Endothelial cell (in vitro differentiated cells): ENCODE measurements at regions not wholly inside any gene's neighbourhood (a gene's known extent, or its start where the extent isn't known, plus 50 kb on each side); places are given as distances from the start of the nearest gene placed in this dataset.

ENCODE experiments used
- DNase-seq: peaks from one replicate; pipeline ENCODE4 v3.0.0; 2021; ENCODE audit warnings: low spot score
- H3K27ac Mint-ChIP-seq: one replicate; pipeline ENCODE4 v1.8.0; 2021; ENCODE audit warnings: mixed read lengths, inconsistent platforms; ENCODE audit not compliant: unreplicated experiment
- H3K27me3 Mint-ChIP-seq: one replicate; pipeline ENCODE4 v1.8.0; 2021; ENCODE audit warnings: mild to moderate bottlenecking, moderate library complexity, mixed read lengths, inconsistent platforms; ENCODE audit not compliant: unreplicated experiment
- H3K36me3 Mint-ChIP-seq: one replicate; pipeline ENCODE4 v1.8.0; 2021; ENCODE audit warnings: mild to moderate bottlenecking, low read depth, mixed read lengths, inconsistent platforms; ENCODE audit not compliant: unreplicated experiment
- H3K4me1 Mint-ChIP-seq: one replicate; pipeline ENCODE4 v1.8.0; 2021; ENCODE audit warnings: mild to moderate bottlenecking, mixed read lengths, inconsistent platforms; ENCODE audit not compliant: unreplicated experiment
- H3K4me3 Mint-ChIP-seq: one replicate; pipeline ENCODE4 v1.8.0; 2021; ENCODE audit warnings: mild to moderate bottlenecking, mixed read lengths, inconsistent platforms; ENCODE audit not compliant: unreplicated experiment
- H3K9me3 Mint-ChIP-seq: one replicate; pipeline ENCODE4 v1.8.0; 2021; ENCODE audit warnings: mixed read lengths, inconsistent platforms; ENCODE audit not compliant: unreplicated experiment
- TF ChIP-seq, protein P1 (sequence below): fragments of 200-600 bp; sonication (generic); IDR thresholded peaks from one replicate; pipeline ENCODE4 v1.5.0; 2021; ENCODE audit warnings: antibody characterized with exemption; ENCODE audit not compliant: unreplicated experiment

GRCh38 chr7:85328456-85328998 is 141.7 kb upstream of the SEMA3D start:
- H3K36me3 Mint-ChIP-seq = no peaks in the 10 kb centered on the region
- no peaks in the 10 kb centered on the region for H3K9me3 Mint-ChIP-seq
- H3K4me3 Mint-ChIP-seq = no peak overlapping the region
- no peak overlapping the region for H3K27ac Mint-ChIP-seq
- H3K27me3 Mint-ChIP-seq = no peaks in the 10 kb centered on the region
- H3K4me1 Mint-ChIP-seq = no peaks in the 10 kb centered on the region
- TF ChIP-seq, protein P1, sequence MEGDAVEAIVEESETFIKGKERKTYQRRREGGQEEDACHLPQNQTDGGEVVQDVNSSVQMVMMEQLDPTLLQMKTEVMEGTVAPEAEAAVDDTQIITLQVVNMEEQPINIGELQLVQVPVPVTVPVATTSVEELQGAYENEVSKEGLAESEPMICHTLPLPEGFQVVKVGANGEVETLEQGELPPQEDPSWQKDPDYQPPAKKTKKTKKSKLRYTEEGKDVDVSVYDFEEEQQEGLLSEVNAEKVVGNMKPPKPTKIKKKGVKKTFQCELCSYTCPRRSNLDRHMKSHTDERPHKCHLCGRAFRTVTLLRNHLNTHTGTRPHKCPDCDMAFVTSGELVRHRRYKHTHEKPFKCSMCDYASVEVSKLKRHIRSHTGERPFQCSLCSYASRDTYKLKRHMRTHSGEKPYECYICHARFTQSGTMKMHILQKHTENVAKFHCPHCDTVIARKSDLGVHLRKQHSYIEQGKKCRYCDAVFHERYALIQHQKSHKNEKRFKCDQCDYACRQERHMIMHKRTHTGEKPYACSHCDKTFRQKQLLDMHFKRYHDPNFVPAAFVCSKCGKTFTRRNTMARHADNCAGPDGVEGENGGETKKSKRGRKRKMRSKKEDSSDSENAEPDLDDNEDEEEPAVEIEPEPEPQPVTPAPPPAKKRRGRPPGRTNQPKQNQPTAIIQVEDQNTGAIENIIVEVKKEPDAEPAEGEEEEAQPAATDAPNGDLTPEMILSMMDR = no peak
- no peak for DNase-seq

DNA sequence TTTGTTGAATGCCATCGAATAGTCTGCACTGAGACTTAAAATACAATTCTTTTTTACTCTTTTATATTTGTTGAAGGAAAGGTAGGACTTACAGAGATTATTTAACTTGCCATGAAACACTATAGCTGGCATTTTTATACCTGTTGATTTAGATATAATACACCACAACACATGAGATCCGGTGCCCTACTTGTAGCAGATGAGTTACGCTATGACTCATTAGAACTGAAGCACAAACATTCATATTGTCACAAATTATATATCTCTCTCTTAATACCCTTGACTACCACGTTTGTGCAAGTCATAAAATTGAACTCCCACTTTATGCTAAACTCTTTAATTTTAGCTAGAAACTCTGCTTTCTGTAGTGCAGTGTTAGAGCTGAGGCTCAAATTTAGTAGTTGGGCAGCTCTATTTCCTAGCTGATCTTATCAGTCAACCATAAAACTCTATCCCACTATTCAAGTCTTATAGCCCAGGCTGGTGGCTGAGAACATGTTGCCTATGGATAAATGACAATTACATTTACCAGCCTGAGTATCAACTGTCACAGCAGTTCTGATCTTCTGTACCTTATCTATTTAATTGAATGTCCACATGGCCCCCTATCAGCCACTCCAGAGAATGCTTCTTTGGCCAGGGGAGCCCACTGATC is 137.4 kb upstream of the SEMA3D start:
- Mint-ChIP-seq H3K27me3 (no peaks in the 10 kb centered on the region), H3K9me3 (no peaks in the 10 kb centered on the region), H3K4me3 (no peak overlapping the region), H3K36me3 (no peaks in the 10 kb centered on the region), H3K4me1 (no peaks in the 10 kb centered on the region), H3K27ac (no peak overlapping the region)
- TF ChIP-seq, protein P1 = no peak
- no peak for DNase-seq

GRCh38 chr7:85322252-85322651 is 135.4 kb upstream of the SEMA3D start:
- Mint-ChIP-seq H3K27ac (no peak overlapping the region), H3K4me1 (no peaks in the 10 kb centered on the region)
- TF ChIP-seq, protein P1 = no peak

GRCh38 chr7:85320699-85321476 is 134.0 kb upstream of the SEMA3D start:
- H3K27me3 Mint-ChIP-seq = no peaks in the 10 kb centered on the region
- no peaks in the 10 kb centered on the region for H3K4me1 Mint-ChIP-seq
- no peaks in the 10 kb centered on the region for H3K36me3 Mint-ChIP-seq
- TF ChIP-seq, protein P1 = no peak
- no peak overlapping the region for H3K4me3 Mint-ChIP-seq
- no peaks in the 10 kb centered on the region for H3K9me3 Mint-ChIP-seq
- DNase-seq = no peak
- no peak overlapping the region for H3K27ac Mint-ChIP-seq

More at GRCh38 chr7:85322252-85322651, 135.4 kb upstream of the SEMA3D start:
- DNase-seq = no peak
- no peaks in the 10 kb centered on the region for H3K27me3 Mint-ChIP-seq
- no peaks in the 10 kb centered on the region for H3K9me3 Mint-ChIP-seq
- H3K4me3 Mint-ChIP-seq = no peak overlapping the region
- H3K36me3 Mint-ChIP-seq = no peaks in the 10 kb centered on the region

DNA sequence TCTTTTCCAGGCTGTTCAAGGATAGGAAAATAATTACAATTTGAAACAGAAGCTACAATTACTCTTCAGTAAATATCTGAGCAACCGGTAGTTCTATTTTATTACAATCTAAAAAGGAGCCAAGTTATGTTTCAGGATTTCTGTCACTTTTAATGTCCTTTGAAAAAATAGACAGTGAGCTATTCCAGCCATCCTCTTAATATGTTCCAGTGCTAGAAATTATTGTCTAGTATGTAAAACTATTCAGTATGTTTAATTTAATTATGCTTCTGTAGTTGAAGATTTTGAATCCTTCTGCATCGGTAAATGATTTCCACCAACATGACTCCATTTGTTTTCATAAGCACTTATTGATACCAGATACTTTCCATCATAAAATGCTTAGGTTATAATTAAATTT is 129.6 kb upstream of the SEMA3D start:
- H3K4me1 Mint-ChIP-seq = peaks cover 4% of the 10 kb centered on the region
- no peak overlapping the region for H3K27ac Mint-ChIP-seq
- H3K4me3 Mint-ChIP-seq = no peak overlapping the region
- H3K27me3 Mint-ChIP-seq = peaks cover 2% of the 10 kb centered on the region
- H3K9me3 Mint-ChIP-seq = no peaks in the 10 kb centered on the region
- TF ChIP-seq, protein P1 = no peak
- no peaks in the 10 kb centered on the region for H3K36me3 Mint-ChIP-seq
- no peak for DNase-seq
